ENCODE measurements at regions not wholly inside any gene's neighbourhood (a gene's known extent, or its start where the extent isn't known, plus 50 kb on each side); places are given as distances from the start of the nearest gene placed in this dataset.

- intact Hi-C loops (cut with micrococcal nuclease; ENCODE audit: unreplicated experiment): loop anchor here (10.0 kb wide), 1 partner anchor 314 kb away; no protein-coding TSS in a partner anchor
- no TSS peak for BruUV-seq (replicated peaks)
- Mint-ChIP-seq H3K9me3 (ENCODE audit: low read depth, unreplicated experiment) (no peaks in the 10 kb centered on the region), H3K36me3 (ENCODE audit: insufficient read depth, unreplicated experiment) (no peaks in the 10 kb centered on the region), H3K27me3 (ENCODE audit: unreplicated experiment) (no peaks in the 10 kb centered on the region), H3K27ac (ENCODE audit: unreplicated experiment) (no peak overlapping the region), H3K4me1 (ENCODE audit: low read depth, unreplicated experiment) (no peaks in the 10 kb centered on the region), H3K4me3 (ENCODE audit: low read depth, unreplicated experiment) (no peak overlapping the region)
- DNase-seq: peak; percentile 1
- TF ChIP-seq, protein P1, sequence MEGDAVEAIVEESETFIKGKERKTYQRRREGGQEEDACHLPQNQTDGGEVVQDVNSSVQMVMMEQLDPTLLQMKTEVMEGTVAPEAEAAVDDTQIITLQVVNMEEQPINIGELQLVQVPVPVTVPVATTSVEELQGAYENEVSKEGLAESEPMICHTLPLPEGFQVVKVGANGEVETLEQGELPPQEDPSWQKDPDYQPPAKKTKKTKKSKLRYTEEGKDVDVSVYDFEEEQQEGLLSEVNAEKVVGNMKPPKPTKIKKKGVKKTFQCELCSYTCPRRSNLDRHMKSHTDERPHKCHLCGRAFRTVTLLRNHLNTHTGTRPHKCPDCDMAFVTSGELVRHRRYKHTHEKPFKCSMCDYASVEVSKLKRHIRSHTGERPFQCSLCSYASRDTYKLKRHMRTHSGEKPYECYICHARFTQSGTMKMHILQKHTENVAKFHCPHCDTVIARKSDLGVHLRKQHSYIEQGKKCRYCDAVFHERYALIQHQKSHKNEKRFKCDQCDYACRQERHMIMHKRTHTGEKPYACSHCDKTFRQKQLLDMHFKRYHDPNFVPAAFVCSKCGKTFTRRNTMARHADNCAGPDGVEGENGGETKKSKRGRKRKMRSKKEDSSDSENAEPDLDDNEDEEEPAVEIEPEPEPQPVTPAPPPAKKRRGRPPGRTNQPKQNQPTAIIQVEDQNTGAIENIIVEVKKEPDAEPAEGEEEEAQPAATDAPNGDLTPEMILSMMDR (IDR thresholded peaks at IDR 0.05; ENCODE audit: unreplicated experiment): peak; percentile 41
- CTCF ChIA-PET: no interaction called here
Observed at GRCh38 chr9:78821126-78821822, 524.3 kb downstream of the PSAT1 start.

GRCh38 chr9:78826527-78826926 is 529.6 kb downstream of the PSAT1 start:
- no peaks in the 10 kb centered on the region for H3K4me1 Mint-ChIP-seq (ENCODE audit: low read depth, unreplicated experiment)
- H3K27ac Mint-ChIP-seq (ENCODE audit: unreplicated experiment): no peak overlapping the region
- H3K27me3 Mint-ChIP-seq (ENCODE audit: unreplicated experiment): no peaks in the 10 kb centered on the region
- H3K4me3 Mint-ChIP-seq (ENCODE audit: low read depth, unreplicated experiment): no peak overlapping the region
- no peak for DNase-seq
- H3K9me3 Mint-ChIP-seq (ENCODE audit: low read depth, unreplicated experiment): no peaks in the 10 kb centered on the region
- no peaks in the 10 kb centered on the region for H3K36me3 Mint-ChIP-seq (ENCODE audit: insufficient read depth, unreplicated experiment)
- intact Hi-C loops (cut with micrococcal nuclease; ENCODE audit: unreplicated experiment): loop anchor here (10.0 kb wide), 1 partner anchor 308 kb away; no protein-coding TSS in a partner anchor
- no TSS peak for BruUV-seq (replicated peaks)
- TF ChIP-seq, protein P1 (IDR thresholded peaks at IDR 0.05; ENCODE audit: unreplicated experiment): no peak
- CTCF ChIA-PET: no interaction called here

GRCh38 chr9:78828521-78828920 is 531.6 kb downstream of the PSAT1 start:
- Mint-ChIP-seq H3K27me3 (ENCODE audit: unreplicated experiment) (no peaks in the 10 kb centered on the region), H3K27ac (ENCODE audit: unreplicated experiment) (no peak overlapping the region), H3K36me3 (ENCODE audit: insufficient read depth, unreplicated experiment) (no peaks in the 10 kb centered on the region), H3K4me1 (ENCODE audit: low read depth, unreplicated experiment) (no peaks in the 10 kb centered on the region), H3K9me3 (ENCODE audit: low read depth, unreplicated experiment) (no peaks in the 10 kb centered on the region), H3K4me3 (ENCODE audit: low read depth, unreplicated experiment) (no peak overlapping the region)
- BruUV-seq (replicated peaks): no TSS peak
- CTCF ChIA-PET: no interaction called here
- DNase-seq: no peak
- TF ChIP-seq, protein P1 (IDR thresholded peaks at IDR 0.05; ENCODE audit: unreplicated experiment): no peak
- intact Hi-C loops (cut with micrococcal nuclease; ENCODE audit: unreplicated experiment): loop anchor here (10.0 kb wide), 1 partner anchor 306 kb away; no protein-coding TSS in a partner anchor

DNA sequence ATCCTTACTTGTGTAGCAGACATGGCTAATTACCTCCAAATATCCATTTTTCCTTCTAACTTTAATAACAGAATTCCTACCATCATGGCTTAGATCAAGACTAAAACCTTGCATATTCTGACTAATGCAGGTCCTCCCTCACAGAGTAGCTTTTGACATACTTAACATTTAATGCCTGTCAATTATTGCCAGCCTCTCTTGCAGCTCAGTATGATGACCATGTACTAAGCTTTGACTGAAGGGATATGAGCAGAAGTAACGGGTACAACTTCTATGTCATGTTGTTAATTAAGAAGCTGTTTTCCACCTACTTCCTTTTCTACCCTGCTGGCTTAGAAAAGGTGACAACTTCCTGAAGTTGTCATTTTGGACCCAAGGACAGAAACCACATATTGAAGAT is 533.4 kb downstream of the PSAT1 start:
- no peaks in the 10 kb centered on the region for H3K27me3 Mint-ChIP-seq (ENCODE audit: unreplicated experiment)
- H3K36me3 Mint-ChIP-seq (ENCODE audit: insufficient read depth, unreplicated experiment): no peaks in the 10 kb centered on the region
- TF ChIP-seq, protein P1 (IDR thresholded peaks at IDR 0.05; ENCODE audit: unreplicated experiment): no peak
- no TSS peak for BruUV-seq (replicated peaks)
- intact Hi-C loops (cut with micrococcal nuclease; ENCODE audit: unreplicated experiment): no loop called here
- H3K4me1 Mint-ChIP-seq (ENCODE audit: low read depth, unreplicated experiment): no peaks in the 10 kb centered on the region
- CTCF ChIA-PET: no interaction called here
- H3K4me3 Mint-ChIP-seq (ENCODE audit: low read depth, unreplicated experiment): no peak overlapping the region
- no peaks in the 10 kb centered on the region for H3K9me3 Mint-ChIP-seq (ENCODE audit: low read depth, unreplicated experiment)
- DNase-seq: no peak
- H3K27ac Mint-ChIP-seq (ENCODE audit: unreplicated experiment): no peak overlapping the region
